WI38 (cell line): ENCODE measurements at regions not wholly inside any gene's neighbourhood (a gene's known extent, or its start where the extent isn't known, plus 50 kb on each side); places are given as distances from the start of the nearest gene placed in this dataset.

Experiments
- H3K4me3 ChIP-seq: 2 replicates; pipeline ENCODE4 v1.5.1; 2011; ENCODE audit warnings: low read depth, mild to moderate bottlenecking, control low read depth, low read length
- TF ChIP-seq, protein P1 (sequence below): IDR thresholded peaks from 2 replicates; pipeline ENCODE4 v1.5.1; 2012; ENCODE audit warnings: low read depth, mild to moderate bottlenecking, control low read depth, low read length

- no peak overlapping the region for H3K4me3 ChIP-seq
- TF ChIP-seq, protein P1, sequence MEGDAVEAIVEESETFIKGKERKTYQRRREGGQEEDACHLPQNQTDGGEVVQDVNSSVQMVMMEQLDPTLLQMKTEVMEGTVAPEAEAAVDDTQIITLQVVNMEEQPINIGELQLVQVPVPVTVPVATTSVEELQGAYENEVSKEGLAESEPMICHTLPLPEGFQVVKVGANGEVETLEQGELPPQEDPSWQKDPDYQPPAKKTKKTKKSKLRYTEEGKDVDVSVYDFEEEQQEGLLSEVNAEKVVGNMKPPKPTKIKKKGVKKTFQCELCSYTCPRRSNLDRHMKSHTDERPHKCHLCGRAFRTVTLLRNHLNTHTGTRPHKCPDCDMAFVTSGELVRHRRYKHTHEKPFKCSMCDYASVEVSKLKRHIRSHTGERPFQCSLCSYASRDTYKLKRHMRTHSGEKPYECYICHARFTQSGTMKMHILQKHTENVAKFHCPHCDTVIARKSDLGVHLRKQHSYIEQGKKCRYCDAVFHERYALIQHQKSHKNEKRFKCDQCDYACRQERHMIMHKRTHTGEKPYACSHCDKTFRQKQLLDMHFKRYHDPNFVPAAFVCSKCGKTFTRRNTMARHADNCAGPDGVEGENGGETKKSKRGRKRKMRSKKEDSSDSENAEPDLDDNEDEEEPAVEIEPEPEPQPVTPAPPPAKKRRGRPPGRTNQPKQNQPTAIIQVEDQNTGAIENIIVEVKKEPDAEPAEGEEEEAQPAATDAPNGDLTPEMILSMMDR: no peak
These were observed 261.7 kb upstream of the SLC39A10 start for GRCh38 chr2:195395362-195395761.

GRCh38 chr2:195392446-195393336 is 264.3 kb upstream of the SLC39A10 start:
- TF ChIP-seq, protein P1: no peak
- no peak overlapping the region for H3K4me3 ChIP-seq

GRCh38 chr2:195390686-195391321 is 266.2 kb upstream of the SLC39A10 start:
- TF ChIP-seq, protein P1: no peak

DNA sequence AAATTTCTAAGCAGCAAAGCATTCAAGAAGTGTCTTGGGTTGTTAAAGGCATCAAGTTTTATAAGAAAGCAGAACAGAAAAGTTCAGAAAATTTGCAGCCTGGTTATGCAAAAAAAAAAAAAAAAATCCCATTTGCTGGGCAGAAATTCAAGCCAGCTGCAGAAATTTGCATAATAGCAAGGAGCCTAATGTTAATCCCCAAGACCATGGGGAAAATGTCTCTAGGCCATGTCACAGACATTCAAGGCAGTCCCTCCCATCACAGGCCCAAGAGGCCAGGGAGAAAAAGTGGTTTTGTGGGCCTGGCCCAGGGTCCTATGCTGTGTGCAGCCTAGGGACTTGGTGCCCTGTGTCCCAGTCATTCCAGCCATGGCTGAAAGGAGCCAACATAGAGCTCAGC is 269.0 kb upstream of the SLC39A10 start:
- TF ChIP-seq, protein P1: no peak
- H3K4me3 ChIP-seq: no peak overlapping the region

More at GRCh38 chr2:195390686-195391321, 266.2 kb upstream of the SLC39A10 start:
- no peak overlapping the region for H3K4me3 ChIP-seq

- H3K4me3 ChIP-seq: no peak overlapping the region
- TF ChIP-seq, protein P1: no peak
These were observed 274.8 kb upstream of the SLC39A10 start for GRCh38 chr2:195382186-195382585.

GRCh38 chr2:195370167-195370943 is 286.7 kb upstream of the SLC39A10 start:
- H3K4me3 ChIP-seq: no peak overlapping the region
- TF ChIP-seq, protein P1: no peak
